Liver (tissue), 2 donors: ENCODE measurements at regions not wholly inside any gene's neighbourhood (a gene's known extent, or its start where the extent isn't known, plus 50 kb on each side); places are given as distances from the start of the nearest gene placed in this dataset.

ENCODE experiments used
- CTCF ChIP-seq: fragments of 150-350 bp; IDR thresholded peaks from 2 replicates; pipeline ENCODE4 v1.5.1; 2017; ENCODE audit warnings: improper control_type of control experiment, low read depth, low read length; ENCODE audit not compliant: missing input control
- YY1 ChIP-seq: IDR thresholded peaks from 2 replicates; pipeline ENCODE4 v1.6.1; 2016; ENCODE audit warnings: antibody characterized with exemption, mild to moderate bottlenecking
- ZBTB33 ChIP-seq: IDR thresholded peaks from 2 replicates; pipeline ENCODE4 v1.6.1; 2016; ENCODE audit warnings: antibody characterized with exemption
- donor health status: healthy.

- TF ChIP-seq YY1 = no peak
- TF ChIP-seq CTCF = no peak
- no peak for TF ChIP-seq ZBTB33
Measured at GRCh38 chr17:27403480-27404005, 52.7 kb upstream of the KSR1 start.
